RCC 7860 (cell line): ENCODE measurements at regions not wholly inside any gene's neighbourhood (a gene's known extent, or its start where the extent isn't known, plus 50 kb on each side); places are given as distances from the start of the nearest gene placed in this dataset.
"Not testable (repeated sequence)": the region's sequence is repeated elsewhere in the genome, so short reads cannot be mapped to it uniquely, and the experiment has no call there.

ENCODE experiments used
- DNase-seq: peaks from one replicate; pipeline ENCODE4 v3.0.0-alpha.2; 2015; ENCODE audit warnings: low spot score
- FAIRE-seq: peaks from 2 replicates; lab custom pipeline; 2012; peaks lifted over from hg19 to GRCh38; lab: Jason Lieb, UNC

DNA sequence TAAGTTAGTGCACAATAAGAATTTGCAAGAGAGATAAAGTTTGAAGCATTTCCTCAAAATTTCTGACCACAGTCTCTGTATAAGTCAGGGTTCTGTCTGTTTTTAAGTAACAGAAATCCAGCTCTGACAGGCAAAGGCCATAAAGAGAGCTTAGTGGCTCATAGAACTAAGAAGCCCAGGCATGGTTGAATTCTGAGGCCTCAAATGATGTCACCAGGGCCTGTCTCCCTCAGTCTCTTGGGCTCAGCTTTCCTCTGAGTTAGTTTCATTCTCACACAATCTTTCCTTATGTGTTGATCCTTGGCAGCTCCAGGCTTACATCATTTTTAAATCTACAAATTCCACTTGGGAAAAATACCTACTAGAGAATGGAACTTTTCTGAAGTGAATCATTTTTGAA, 173.4 kb upstream of the ATP2B1 start:
- DNase-seq (no peak), FAIRE-seq (no peak)

DNA sequence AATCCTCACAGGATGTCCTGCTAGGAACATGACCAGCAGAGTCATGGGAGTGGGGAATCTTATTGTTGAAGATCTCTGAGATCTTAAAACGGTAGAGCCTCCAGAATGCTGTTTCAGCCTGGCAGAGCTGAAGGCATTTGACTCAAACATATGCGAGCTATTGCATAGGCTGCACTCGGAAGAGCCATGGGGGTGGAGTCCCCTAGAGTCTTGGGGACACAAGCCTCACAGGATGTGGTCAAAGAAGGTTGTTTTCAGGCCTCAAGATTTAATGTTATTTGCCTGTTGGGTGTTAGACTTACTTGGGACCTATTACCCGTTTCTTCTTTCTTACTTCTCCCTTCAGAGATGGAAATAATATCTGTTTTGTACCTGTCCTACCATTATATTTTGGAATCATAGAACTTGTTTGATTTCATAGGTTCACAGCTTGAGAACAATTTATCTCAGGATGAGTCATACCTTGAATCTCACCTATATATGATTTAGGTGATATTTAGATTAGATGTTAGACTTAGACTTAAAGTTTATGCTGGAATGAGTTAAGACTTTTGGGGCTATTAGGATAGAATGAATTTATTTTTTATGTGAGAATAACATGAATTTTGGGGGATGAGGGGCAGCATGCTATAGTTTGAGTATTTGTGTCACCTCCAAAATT, 172.2 kb upstream of the ATP2B1 start:
- FAIRE-seq, result no peak
- DNase-seq, result no peak

DNA sequence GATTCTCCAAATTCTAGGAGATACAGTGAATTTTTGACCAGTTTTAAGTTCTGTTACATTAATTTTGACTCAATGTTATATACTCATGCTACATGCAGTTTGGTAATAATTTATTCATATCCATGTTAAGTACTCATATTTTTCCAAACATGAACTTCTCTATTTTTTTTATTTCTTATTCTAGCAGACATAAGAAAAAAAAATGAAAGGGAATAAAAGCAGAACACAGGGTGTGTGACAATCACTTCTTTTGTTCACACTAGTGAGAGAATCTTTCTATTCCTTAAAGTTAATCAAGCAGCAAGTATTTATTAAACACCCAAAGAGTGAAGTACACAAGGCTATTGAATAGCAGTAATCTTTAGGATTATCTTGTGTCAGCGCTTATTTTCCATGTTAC, 171.1 kb upstream of the ATP2B1 start:
- FAIRE-seq (no peak), DNase-seq (no peak)

DNA sequence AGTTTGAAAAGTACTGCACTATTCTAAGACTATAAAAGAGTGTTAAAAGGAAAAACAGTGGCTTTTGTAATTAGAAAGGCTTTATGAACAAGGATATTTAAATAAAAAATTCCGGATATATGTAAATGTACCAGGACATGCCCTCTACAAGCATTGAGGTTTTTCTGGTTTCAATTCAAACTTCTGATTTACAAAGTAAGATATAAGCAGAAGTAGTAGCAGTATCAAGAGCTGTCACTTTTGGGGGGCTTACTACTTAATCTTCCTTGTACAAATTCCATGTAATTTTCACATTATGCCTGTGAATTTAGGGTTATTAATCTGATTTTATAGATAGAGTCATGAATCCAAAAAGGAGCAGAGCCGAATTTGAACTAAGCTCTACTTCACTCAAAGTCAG, 170.3 kb upstream of the ATP2B1 start:
- no peak for FAIRE-seq
- DNase-seq, result no peak

DNA sequence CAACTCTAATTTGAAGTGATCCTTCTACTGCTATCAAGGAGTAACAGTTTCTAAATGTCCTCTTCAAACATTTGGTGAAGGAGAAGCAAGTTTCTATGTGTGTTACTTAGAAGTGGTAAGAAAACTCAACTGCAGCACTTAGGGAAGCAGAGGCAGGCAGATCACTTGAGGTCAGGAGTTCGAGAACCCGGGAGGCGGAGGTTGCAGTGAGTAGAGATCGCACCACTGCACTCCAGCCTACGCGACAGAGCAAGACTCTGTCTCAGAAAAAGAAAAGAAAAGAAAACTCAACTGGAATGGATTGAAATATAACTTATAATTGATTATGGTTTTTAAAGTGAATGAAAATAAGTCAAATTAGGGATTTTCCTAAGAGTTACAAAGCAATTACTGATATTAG, 169.7 kb upstream of the ATP2B1 start:
- FAIRE-seq (no peak), DNase-seq (no peak)

DNA sequence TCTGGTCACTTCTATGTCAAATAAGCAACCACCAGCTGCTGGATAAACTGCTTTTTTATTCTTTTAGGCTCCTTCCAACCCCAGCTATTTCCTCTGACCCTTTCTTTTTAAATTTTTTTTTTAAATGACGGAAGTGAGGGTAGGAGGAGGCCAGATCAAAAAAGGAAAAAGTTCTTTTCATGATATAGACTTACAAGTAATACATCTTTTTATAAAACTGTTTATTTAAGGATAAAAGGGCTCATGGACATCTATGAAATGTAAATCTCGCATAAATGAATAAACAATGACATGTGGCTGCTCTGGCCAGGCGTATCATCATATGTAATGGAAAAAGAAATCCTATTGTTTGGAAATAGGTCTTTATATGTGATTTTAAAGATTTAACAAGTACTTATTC, 169.0 kb upstream of the ATP2B1 start:
- no peak for FAIRE-seq
- no peak for DNase-seq

DNA sequence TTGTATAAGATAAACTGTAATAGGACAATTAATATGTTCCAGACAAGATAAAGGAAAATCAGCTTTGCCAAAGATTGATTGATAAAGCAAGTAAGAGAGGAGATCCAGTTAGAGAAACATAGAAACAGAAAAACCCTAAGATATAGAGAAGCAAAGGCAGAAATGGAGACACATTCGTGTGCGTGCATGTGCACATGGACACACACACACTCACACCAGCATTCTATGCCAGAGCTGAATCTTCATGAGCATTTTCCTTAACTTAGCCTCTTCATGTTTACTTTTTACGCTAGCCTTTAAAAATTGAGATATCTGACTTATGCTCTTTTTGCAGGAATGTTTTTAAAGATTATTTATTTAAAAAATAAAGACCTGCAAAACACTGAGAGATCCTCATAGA, 168.5 kb upstream of the ATP2B1 start:
- no peak for FAIRE-seq
- DNase-seq, result no peak

DNA sequence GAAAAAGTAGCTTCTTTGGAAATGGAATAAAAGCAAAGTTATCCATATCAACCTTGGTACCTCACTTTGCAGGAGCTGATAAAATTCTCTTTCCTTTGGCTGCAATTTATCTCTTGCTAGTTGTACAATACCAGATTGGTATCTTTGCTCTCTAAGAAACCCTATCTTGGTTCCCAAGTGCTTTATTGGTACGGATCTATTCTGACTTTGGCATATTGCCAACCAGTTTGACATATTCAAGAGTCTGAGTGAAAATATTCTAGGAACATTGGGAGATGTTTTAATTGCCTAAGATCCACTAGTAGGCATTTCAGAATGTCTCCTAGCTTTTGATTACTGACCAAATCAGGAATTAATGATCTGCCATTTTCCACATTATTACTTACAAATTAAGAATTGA, 167.2 kb upstream of the ATP2B1 start:
- DNase-seq (no peak), FAIRE-seq (no peak)

DNA sequence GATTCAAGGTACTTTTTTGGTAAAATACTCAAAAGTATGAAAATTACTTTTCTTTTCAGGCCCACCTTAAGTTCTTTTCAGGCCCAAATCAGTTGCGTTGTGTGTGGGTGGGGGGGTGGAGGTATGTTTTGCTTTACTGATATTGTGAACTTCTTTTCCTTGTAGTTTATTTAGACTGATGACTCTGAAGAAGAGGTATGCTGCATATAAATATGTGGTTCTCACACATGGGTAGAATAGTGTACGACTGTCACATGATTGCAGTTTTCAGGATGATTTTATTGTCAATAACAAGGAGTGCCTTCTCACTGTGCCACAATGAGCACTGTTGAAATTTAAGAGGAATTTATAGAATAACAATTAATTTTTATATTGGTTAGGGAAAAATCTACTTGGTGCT, 166.6 kb upstream of the ATP2B1 start:
- FAIRE-seq (no peak), DNase-seq (no peak)

DNA sequence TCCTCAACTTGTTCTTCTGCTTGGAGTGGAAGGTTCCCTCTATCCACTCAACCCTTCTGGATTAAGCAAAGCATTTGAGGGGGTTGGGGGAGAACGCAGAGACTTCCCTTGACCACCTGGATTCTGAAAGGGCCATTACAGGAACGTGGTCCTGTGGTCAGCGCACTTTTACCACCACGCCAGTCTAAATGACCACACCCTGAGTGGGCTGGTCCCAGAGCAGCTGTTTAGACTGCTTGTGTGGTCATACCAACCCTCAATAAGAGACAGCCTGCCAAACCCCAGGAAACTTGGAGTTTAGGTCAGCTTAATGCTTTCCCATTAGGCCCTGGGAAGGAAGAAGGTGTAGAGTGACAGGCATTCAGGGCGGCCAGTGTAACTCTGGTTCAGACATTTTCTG, 165.5 kb upstream of the ATP2B1 start:
- FAIRE-seq, result no peak
- DNase-seq, result no peak

DNA sequence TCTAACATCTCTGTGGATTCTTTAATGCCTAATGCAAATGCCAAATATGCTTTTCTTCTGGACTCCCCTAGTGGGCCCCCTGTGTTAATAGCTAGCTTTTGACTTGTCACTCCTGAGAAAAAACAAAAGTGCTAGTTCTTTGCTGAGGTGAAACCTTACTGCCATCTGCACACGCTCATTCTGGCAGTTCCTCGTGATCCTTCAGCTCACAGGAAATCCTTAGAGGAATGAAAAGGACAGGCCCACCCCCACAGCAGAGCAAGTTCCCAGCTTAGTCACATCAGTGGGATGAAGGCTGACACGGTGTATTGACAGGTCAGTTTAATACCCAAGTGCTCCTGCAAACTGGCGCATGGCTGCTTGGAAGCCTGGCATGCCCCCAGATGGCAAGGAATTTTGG, 165.1 kb upstream of the ATP2B1 start:
- FAIRE-seq, result no peak
- no peak for DNase-seq

DNA sequence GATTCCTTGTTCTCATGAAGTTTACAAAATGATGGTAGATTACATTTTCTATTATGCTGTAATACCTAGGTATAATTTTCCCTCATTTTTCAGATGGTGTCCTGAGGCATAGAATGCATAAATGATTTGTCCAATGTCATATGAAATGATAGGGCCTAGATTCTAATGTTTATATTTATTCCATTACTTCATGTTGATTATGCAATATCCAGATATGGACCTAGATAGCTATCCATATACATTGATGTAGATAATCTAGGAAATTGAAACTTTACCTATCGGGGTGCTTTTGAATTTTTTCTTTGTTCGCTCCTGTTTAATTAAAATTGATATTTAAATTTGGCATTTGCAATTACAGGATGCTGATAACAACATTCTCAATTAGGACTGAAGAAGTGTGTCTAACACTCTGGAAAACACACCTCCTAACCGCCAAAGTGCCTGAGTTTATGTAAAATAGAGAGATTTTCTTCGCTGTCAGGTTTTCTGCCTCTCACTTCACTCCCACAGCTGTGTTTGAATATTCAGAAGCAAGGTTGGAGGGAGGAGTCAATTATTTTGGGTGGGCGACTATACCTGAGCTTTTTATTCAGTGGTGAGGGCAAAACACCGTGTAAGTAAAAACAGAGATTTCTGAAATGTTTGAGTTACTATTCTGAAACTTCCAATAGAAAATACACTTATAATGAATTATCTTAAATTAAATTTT, 164.4 kb upstream of the ATP2B1 start:
- FAIRE-seq (no peak), DNase-seq (no peak)

DNA sequence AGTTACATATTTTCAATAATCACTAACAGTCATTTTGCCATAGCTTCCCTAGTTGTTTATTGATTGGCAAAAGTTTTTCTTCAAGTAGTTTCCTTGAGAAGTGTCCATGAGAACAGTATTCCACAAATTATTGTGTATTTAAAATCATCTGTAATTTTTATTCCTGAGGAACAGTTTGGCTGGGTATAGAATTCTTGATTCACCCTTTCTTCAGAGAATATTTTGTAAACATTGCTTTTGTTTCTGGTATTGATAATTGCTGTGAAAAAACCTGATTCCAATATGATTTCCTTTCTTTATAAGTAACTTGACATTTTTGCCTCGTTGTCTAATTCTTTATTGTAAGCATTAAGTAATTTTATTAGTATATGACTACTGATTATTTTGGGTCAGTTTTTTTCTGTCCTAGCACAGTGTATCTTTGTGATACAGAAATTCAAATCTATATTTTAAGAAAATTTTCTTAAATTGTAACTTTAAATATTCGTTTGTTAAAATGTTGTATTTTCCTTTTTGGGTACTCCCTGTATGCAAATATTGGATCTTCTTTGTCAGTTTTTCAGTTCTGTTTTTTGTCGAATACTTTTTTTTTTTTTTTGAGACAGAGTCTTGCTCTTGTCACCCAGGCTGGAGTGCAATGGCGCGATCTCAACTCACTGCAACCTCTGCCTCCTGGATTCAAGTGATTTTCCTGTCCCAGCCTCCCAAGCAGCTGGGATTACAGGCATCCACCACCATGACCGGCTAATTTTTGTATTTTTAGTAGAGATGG, 162.0 kb upstream of the ATP2B1 start:
- DNase-seq, result no peak
- no peak for FAIRE-seq

DNA sequence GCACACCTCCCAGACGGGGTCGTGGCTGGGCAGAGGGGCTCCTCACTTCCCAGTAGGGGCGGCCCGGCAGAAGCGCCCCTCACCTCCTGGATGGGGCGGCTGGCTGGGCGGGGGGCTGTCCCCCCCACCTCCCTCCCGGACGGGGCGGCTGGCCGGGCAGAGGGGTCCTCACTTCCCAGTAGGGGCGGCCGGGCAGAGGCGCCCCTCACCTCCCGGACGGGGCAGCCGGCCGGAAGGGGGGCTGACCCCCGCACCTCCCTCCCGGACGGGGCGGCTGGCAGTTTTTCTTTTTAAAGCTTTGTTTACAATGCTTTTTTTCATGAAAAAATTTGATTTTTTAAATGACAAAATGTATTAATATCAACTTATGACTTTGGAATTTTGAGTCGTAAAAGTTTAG, 159.0 kb upstream of the ATP2B1 start:
- not testable (repeated sequence) for FAIRE-seq, DNase-seq

DNA sequence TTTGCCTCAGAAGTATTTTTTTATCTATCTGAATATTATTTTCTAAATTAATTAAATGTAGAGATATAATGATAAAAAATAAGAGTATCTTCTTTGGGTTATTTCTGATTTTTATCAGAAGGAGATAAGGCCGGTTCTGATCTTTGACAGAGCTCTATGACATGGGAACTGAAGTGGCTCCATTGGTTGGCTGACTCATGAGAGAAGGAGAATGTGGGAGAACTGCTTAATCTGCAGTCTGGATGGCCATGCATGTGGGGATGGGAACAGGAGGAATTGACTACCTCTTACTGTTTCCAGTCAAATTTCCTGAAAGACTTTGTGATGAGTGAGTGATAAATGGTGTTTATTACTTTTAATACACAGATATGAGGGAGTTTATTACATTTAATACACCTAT, 155.8 kb upstream of the ATP2B1 start:
- FAIRE-seq (no peak), DNase-seq (no peak)

DNA sequence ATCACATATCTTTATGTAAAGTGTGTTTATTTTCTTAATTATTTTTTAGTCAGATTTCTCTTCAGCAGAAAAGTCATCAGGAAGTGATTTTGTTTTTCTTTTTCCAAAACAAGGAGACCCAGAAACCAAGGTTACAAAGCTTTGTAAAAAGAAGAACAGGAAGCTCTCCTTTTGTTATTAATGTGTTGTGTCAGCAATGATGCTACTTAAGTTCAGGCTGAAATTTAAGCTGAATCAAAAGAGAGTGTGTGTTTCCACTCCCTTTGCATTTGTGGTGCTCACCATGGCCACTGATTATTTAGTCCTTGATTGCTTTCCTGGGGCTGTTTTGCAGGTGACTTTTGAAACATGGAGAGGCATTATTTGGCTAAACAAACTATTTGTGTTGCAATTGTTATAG, 155.3 kb upstream of the ATP2B1 start:
- DNase-seq (no peak), FAIRE-seq (no peak)

DNA sequence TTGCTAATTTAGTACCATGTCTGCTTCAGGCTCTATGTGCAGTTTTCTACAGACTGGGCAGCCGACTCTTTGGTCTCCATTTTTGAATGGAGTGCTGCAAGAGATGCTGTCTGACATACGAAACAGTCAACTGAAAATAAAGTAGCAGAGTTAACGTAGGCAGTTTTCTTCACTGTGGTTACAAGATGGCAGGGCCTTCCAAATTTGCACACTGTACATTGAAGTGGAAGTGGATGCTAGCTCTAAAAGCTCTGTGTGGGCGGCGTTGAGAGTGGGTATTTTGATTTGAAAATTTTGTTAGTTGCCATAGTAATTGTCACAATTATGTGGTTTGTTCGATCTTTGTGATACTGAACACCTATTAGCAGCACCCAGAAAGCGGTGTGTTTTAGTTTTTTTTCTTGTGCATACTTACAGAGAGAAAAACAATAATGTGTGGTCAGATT, 154.9 kb upstream of the ATP2B1 start:
- FAIRE-seq, result no peak
- DNase-seq, result no peak

DNA sequence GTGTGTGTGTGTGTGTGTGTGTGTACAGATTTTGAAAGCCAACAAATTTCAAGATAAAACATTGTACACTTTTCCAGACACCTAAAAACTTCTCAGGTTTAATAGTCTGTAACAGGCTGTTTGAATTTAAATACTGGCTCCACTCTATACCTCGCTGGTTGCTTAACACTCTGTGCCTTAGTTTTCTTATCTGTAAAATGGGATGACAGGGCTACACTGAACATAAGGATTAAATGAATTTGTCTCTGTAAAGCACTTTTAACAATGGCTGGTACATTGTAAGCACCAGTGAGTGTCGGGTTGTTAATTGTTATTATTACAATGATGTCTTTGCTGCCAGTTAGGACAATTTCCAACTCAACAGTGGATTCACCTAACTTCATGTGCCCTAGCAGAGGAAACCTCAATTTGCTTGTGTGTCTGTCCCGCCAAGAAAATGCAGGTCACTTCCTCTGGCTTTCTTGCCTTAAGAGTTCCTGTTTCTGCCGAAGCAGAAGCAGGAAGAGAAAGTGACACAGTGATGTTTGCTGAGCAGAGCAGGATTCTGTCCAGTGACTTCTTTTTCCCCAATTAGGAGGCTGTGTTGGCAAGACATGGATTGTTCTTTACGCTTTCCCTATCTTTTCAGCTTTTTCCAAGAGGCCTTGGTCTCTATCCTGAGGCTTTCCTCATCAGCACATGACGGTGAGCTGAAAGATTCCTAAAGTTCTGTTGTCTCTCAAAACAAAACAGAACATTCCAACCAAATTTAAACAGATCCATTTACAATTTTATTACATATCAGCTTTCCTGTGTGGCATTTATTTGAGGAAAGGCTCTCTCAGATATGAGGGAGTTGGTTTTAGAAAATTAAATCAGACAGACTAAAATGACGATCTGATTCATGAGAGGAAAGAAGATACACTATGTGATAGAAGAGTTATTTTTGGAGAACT, 154.1 kb upstream of the ATP2B1 start:
- no peak for FAIRE-seq
- DNase-seq, result no peak

DNA sequence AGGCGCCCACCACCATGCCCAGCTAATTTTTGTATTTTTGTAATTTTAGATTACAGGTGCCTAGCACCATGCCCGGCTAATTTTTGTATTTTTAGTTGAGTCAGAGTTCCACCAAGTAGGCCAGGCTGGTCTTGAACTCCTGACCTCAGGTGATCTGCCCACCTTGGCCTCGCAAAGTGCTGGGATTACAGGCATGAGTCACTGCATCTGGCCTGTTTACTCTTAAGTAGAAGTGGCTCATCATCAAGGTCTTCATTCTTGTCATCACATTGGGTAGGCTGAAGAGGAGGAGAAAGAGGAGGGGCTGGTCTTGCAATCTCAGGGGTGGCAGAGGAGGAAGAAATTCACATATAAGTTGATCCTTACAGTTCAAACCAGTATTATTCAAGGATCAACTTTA, 152.4 kb upstream of the ATP2B1 start:
- FAIRE-seq, result no peak

DNA sequence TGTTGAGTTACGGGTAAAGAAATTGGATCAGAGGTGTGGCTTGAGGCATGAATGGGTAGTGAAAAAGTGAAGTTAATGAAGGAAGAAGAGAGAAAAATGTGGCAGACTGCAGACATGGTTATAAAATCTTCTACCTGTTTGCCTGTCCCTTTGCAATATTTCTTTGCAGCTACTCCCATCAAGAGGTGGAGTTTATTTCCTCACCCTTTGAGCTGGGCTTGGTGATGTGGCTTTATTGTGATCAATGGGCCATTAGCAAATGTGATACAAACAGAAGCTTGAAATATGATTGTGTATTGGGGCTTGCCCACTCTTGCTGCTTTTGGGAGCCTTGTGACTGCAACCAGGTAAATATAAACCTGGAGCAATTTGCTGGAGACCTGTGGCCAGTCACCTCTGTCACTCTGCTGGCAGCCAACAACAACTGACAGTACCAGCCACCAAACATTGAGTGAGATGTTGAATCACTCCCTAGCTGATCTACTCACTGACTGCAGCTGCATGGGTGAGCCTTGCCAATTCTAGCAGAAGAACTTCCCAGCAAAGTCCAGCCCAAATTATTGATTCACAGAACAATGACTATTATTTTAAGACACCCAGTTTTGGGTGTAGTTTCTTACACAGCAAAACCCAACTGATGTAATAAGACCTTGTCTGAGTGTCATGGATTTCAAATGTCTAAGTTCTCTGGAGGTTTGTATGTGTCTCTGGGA, 151.0 kb upstream of the ATP2B1 start:
- FAIRE-seq, result no peak

More for the DNA sequence above, 152.4 kb upstream of the ATP2B1 start:
- DNase-seq, result no peak

More for the DNA sequence above, 151.0 kb upstream of the ATP2B1 start:
- no peak for DNase-seq
